Gastroesophageal sphincter (tissue), 4 donors: ENCODE measurements at regions not wholly inside any gene's neighbourhood (a gene's known extent, or its start where the extent isn't known, plus 50 kb on each side); places are given as distances from the start of the nearest gene placed in this dataset.

Experiments used
- ATAC-seq: fragments of 150-250 bp; one replicate; pipeline ENCODE4 v1.9.1; 2016; ENCODE audit warnings: mild to moderate bottlenecking, moderate library complexity
- H3K27ac ChIP-seq, 4 donors: fragments of 200-600 bp; sonication (generic) in 3 of 4; 1 replicate in 3 of 4; 2 replicates in 1 of 4; pipeline ENCODE4 v1.5.1; 2016 to 2019
- H3K27me3 ChIP-seq: fragments of 200-600 bp; sonication (generic); one replicate; pipeline ENCODE4 v1.5.1; 2019
- H3K36me3 ChIP-seq, 2 donors: fragments of 200-600 bp; sonication (generic); one replicate each; pipeline ENCODE4 v1.5.1; 2019; ENCODE audit warnings: control low read depth in 1 of 2
- H3K4me1 ChIP-seq, 3 donors: fragments of 200-600 bp; sonication (generic); 1 replicate in 2 of 3; 2 replicates in 1 of 3; pipeline ENCODE4 v1.5.1; 2016 to 2019; ENCODE audit warnings: control low read depth in 2 of 3
- H3K4me3 ChIP-seq, 2 donors: fragments of 200-600 bp; sonication (generic); one replicate each; pipeline ENCODE4 v1.5.1; 2019; ENCODE audit warnings: mild to moderate bottlenecking in 1 of 2, moderate library complexity in 1 of 2
- H3K9me3 ChIP-seq, 3 donors: fragments of 200-600 bp; sonication (generic); one replicate each; pipeline ENCODE4 v1.5.1; 2017 to 2019; ENCODE audit warnings: control low read depth in 2 of 3
- EP300 ChIP-seq: sonication (generic); formaldehyde crosslinking; IDR thresholded peaks from one replicate; pipeline ENCODE4 v1.6.1; 2017; ENCODE audit warnings: antibody characterized with exemption, mild to moderate bottlenecking
- POLR2A ChIP-seq, 2 donors: fragments of 450-650 bp; IDR thresholded peaks; one replicate each; pipeline ENCODE4 v1.6.1; 2017; ENCODE audit warnings: antibody characterized with exemption in 2 of 2, mild to moderate bottlenecking in 2 of 2, moderate library complexity in 1 of 2
- POLR2AphosphoS5 ChIP-seq: sonication (generic); formaldehyde crosslinking; IDR thresholded peaks from one replicate; pipeline ENCODE4 v1.6.1; 2017; ENCODE audit warnings: antibody characterized with exemption
- WGBS, 2 donors: methylation state at CpG; one replicate each; pipeline ENCODE4 v1.1.5; 2018; ENCODE audit warnings: low coverage in 1 of 2; 5-methylcytosine and 5-hydroxymethylcytosine counted together
- TF ChIP-seq, protein P1 (sequence below), 4 experiments: fragments of 200-600 bp in 2 of 4; fragments of 450-650 bp in 2 of 4; sonication (generic) in 1 of 4; IDR thresholded peaks; one replicate each; pipeline ENCODE4 v1.5.1; 2017 to 2019; ENCODE audit warnings: antibody characterized with exemption in 4 of 4, mild to moderate bottlenecking in 2 of 4, moderate library complexity in 2 of 4

DNA sequence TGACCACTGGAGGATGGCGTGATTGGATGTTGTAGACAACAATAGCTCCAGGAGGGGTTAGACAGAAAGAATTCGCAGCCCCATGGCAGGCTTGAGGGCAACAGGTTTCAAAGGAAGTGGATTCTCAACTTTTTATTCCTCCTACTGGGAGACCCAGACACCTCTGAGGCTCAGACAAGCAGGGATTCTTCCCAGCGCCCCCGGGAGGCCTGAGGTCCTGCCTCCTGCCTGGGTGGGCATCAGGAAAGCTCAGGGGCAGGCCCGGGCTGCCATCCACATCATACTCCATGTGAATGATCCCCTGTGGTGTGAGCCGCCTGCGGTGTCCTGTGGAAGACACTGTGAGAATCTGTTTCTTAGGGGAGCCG lies 203.5 kb downstream of the CYP26B1 start:
- H3K27ac ChIP-seq = no peak overlapping the region

DNA sequence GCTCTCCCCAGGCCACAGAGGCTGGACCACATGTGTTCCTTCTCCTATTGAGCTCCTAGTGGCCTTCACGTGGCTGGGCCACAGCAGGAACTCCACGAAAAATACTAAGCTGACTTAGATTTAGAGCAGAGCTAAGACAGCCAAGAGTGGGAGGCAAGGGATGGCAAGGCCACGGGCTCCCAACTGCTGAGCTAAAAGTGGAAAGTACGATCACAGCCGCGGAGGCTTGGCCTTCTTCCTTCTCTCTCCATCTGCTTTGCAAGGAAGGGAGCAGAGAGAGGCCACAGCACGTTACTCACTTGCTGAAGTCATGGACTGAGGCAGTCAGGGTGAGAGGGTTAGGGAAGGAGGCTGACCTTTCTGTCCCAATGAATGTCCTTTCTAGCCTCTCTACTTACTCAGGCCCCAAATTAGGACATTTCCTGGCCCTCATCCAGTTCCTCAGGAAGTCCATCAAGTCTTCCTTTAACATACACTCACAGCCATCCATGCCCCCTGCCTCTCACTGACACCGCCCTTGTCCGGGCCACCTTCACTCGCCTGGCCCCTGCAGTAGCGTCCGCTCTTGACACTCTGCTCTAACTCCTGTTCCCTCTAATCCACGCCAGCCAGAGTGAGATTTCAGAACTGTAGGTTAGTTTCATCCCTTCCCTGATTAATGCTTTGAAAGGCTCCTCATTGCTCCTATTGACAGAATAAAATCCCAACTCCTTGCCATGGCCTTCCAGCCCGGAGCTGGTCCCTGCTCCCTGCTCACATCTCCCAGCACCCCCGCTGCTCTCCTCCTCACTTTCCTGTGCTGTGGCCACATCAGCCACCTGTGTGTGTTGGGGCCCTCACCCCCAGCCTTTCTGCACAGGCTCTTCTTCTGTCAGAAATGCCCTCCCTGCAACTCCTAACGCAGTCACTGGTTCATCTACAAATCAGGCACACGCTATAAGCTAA lies 204.2 kb downstream of the CYP26B1 start:
- H3K4me1 ChIP-seq = no peaks in the 10 kb centered on the region
- TF ChIP-seq POLR2AphosphoS5 (no peak), EP300 (no peak), POLR2A (IDR thresholded peaks at IDR 0.05) (no peak)
- TF ChIP-seq, protein P1, sequence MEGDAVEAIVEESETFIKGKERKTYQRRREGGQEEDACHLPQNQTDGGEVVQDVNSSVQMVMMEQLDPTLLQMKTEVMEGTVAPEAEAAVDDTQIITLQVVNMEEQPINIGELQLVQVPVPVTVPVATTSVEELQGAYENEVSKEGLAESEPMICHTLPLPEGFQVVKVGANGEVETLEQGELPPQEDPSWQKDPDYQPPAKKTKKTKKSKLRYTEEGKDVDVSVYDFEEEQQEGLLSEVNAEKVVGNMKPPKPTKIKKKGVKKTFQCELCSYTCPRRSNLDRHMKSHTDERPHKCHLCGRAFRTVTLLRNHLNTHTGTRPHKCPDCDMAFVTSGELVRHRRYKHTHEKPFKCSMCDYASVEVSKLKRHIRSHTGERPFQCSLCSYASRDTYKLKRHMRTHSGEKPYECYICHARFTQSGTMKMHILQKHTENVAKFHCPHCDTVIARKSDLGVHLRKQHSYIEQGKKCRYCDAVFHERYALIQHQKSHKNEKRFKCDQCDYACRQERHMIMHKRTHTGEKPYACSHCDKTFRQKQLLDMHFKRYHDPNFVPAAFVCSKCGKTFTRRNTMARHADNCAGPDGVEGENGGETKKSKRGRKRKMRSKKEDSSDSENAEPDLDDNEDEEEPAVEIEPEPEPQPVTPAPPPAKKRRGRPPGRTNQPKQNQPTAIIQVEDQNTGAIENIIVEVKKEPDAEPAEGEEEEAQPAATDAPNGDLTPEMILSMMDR (IDR thresholded peaks at IDR 0.05) = no peak
- no peak for ATAC-seq
- no peaks in the 10 kb centered on the region for H3K36me3 ChIP-seq
- no peak overlapping the region for H3K4me3 ChIP-seq
- 91 to 100% methylated on average over 7 to 10 of the region's 17 CpGs for WGBS, 2 donors
- no peak overlapping the region for H3K27ac ChIP-seq
- no peaks in the 10 kb centered on the region for H3K9me3 ChIP-seq
- peaks cover 9% of the 10 kb centered on the region for H3K27me3 ChIP-seq

More for the DNA sequence above, 203.5 kb downstream of the CYP26B1 start:
- no peaks in the 10 kb centered on the region for H3K36me3 ChIP-seq
- no peak overlapping the region for H3K4me3 ChIP-seq
- ATAC-seq = no peak
- H3K4me1 ChIP-seq = no peaks in the 10 kb centered on the region
- no peaks in the 10 kb centered on the region for H3K9me3 ChIP-seq
- H3K27me3 ChIP-seq = peaks cover 9% of the 10 kb centered on the region
- WGBS, 2 donors = 75% methylated on average over 6 of the region's 8 CpGs; no CpG with 5 or more reads in 1 of the 2 donors
- TF ChIP-seq EP300 (no peak), POLR2AphosphoS5 (no peak), POLR2A (IDR thresholded peaks at IDR 0.05) (no peak)
- TF ChIP-seq, protein P1 (IDR thresholded peaks at IDR 0.05) = no peak

- no peak overlapping the region for H3K27ac ChIP-seq
- WGBS, 2 donors = 73 to 88% methylated on average over 3 to 6 of the region's 11 CpGs
- no peak overlapping the region for H3K4me3 ChIP-seq
- no peaks in the 10 kb centered on the region for H3K4me1 ChIP-seq
- no peaks in the 10 kb centered on the region for H3K9me3 ChIP-seq
- TF ChIP-seq EP300 = no peak
- TF ChIP-seq, protein P1 (IDR thresholded peaks at IDR 0.05) = no peak
- TF ChIP-seq POLR2A (IDR thresholded peaks at IDR 0.05) = no peak
- TF ChIP-seq POLR2AphosphoS5 = no peak
- no peaks in the 10 kb centered on the region for H3K36me3 ChIP-seq
- ATAC-seq = no peak
- H3K27me3 ChIP-seq = peaks cover 9% of the 10 kb centered on the region
Measured at GRCh38 chr2:71941726-71942525, 205.7 kb downstream of the CYP26B1 start.

- TF ChIP-seq POLR2AphosphoS5 (no peak), POLR2A (IDR thresholded peaks at IDR 0.05) (no peak), EP300 (no peak)
- TF ChIP-seq, protein P1 (IDR thresholded peaks at IDR 0.05) = no peak
- H3K4me1 ChIP-seq = no peaks in the 10 kb centered on the region
- WGBS, 2 donors = 67 to 73% methylated on average over 3 of the region's 5 CpGs
- ATAC-seq = no peak
- H3K4me3 ChIP-seq = no peak overlapping the region
- H3K9me3 ChIP-seq = no peaks in the 10 kb centered on the region
- peaks cover 9% of the 10 kb centered on the region for H3K27me3 ChIP-seq
- H3K36me3 ChIP-seq = no peaks in the 10 kb centered on the region
- H3K27ac ChIP-seq = no peak overlapping the region
Measured at GRCh38 chr2:71940695-71941094, 207.0 kb downstream of the CYP26B1 start.
